ENCODE measurements at regions not wholly inside any gene's neighbourhood (a gene's known extent, or its start where the extent isn't known, plus 50 kb on each side); places are given as distances from the start of the nearest gene placed in this dataset.

DNA sequence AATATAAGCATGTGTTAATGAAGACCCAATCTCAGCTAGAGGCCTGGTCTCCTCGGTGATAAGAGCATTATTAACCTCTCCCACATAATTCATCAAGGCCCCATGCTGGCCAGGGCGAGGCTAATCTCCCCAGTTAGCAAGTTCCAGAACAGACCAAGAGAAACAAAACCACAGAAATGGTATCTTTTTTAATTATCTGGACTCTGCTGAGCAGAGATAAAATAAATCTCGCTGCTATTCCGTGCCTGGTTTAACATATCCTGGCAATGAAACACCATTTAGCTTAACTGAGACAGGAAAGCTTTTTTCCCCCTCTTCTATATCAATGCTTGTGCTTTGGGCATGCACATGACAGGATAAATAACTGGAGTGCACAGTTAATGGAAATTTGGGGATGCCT, 72.5 kb upstream of the ARHGEF3 start:
- 72% methylated on average over 4 of the region's 4 CpGs for WGBS
- Histone ChIP-seq H3K27me3 (no peaks in the 10 kb centered on the region), H3K4me3 (no peak overlapping the region), H3K9me3 (no peaks in the 10 kb centered on the region), H3K27ac (replicated peaks in 1 of 4) (no peak overlapping the region), H3K36me3 (no peaks in the 10 kb centered on the region), H3K4me1 (peaks cover 0 to 5% (median 1%) of the 10 kb centered on the region in 4 donors)
- TF ChIP-seq, protein P1, sequence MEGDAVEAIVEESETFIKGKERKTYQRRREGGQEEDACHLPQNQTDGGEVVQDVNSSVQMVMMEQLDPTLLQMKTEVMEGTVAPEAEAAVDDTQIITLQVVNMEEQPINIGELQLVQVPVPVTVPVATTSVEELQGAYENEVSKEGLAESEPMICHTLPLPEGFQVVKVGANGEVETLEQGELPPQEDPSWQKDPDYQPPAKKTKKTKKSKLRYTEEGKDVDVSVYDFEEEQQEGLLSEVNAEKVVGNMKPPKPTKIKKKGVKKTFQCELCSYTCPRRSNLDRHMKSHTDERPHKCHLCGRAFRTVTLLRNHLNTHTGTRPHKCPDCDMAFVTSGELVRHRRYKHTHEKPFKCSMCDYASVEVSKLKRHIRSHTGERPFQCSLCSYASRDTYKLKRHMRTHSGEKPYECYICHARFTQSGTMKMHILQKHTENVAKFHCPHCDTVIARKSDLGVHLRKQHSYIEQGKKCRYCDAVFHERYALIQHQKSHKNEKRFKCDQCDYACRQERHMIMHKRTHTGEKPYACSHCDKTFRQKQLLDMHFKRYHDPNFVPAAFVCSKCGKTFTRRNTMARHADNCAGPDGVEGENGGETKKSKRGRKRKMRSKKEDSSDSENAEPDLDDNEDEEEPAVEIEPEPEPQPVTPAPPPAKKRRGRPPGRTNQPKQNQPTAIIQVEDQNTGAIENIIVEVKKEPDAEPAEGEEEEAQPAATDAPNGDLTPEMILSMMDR (IDR thresholded peaks at IDR 0.05): no peak
- no peak for TF ChIP-seq POLR2A (IDR thresholded peaks at IDR 0.05; ENCODE audit: low read depth)
- TF ChIP-seq POLR2AphosphoS5 (IDR thresholded peaks at IDR 0.05): no peak
- TF ChIP-seq EP300 (IDR thresholded peaks at IDR 0.05): no peak
- intact Hi-C loops (cut with DNase I): no loop called here
- DNase-seq (ENCODE audit: extremely low spot score): no peak

DNA sequence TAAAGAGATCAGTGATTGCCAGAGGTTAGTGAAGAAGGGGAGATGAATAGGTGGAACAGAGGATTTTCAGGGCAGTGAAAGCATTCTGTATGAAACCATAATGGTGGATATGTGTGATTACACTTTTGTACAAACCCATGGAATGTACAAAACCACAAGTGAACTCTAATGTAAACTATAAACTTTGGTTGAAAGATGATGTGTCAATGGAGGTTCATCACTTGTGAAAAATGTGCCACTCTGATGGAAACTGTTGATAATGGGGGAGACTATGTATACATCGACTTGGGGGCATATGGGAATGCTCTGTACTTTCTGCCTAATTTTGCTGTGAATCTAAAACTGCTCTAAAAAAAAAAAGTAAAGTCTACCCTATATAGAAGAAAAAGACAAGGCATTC, 68.7 kb upstream of the ARHGEF3 start:
- H3K4me3 ChIP-seq: no peak overlapping the region
- no peaks in the 10 kb centered on the region for H3K9me3 ChIP-seq
- intact Hi-C loops (cut with DNase I): no loop called here
- WGBS: 80% methylated on average over 1 of the region's 1 CpG
- no peak overlapping the region for H3K27ac ChIP-seq (replicated peaks in 1 of 4)
- no peak for DNase-seq (ENCODE audit: extremely low spot score)
- no peaks in the 10 kb centered on the region for H3K36me3 ChIP-seq
- H3K4me1 ChIP-seq: no peaks in the 10 kb centered on the region
- H3K27me3 ChIP-seq: no peaks in the 10 kb centered on the region
- TF ChIP-seq POLR2AphosphoS5 (IDR thresholded peaks at IDR 0.05) (no peak), EP300 (IDR thresholded peaks at IDR 0.05) (no peak), POLR2A (IDR thresholded peaks at IDR 0.05; ENCODE audit: low read depth) (no peak)
- TF ChIP-seq, protein P1 (IDR thresholded peaks at IDR 0.05): no peak

DNA sequence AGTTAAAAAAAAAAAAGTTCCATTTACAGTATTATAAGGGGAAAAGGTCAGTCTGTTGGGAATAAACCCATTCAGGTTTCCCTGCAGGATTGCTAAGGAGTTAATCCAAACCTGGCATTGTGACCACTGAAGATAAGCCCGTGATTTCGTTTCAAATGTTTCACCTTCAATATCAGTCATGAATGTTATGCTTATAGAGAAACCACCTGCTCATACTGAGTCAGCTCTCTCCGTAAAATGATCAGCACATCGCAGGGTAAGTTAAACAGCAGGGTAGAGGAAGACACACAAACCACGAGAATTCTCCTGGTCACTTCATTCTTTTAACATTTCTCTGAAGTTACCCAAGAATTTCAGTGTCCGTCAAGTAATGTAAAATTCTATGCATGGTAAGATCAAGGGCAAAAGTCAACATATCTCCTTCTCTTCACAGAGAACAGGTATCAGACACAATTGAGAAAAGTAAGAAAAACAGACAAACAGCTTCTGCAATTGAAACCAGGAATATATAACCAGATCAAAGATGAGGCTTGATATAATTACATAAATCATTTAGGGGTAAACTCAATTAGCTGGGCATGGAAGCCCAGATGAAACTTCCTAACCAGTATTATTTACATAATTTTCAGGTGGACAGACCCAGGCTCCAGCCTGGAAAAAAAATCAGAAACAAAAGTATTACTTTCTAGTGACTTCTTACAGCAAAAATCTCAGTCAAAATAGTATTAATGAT, 67.6 kb upstream of the ARHGEF3 start:
- H3K9me3 ChIP-seq: no peaks in the 10 kb centered on the region

DNA sequence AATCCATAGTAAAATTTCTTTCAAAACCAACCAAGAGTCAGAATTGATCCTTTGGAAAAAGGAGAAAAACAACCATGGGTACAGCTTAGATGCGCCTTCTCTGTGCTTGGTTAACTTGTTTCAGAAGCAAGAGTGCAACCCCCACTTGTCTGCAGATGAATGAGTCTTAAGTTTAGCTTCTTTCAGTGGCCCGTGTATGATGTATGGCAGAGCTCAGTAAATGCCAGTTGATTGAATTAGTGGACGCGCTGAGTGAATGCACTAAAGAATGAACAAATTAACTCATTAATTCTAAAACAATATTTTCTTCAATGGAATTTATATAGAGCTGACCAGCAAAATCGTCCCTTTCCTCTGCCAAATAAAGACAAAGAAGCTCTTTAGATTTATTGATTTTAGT, 67.0 kb upstream of the ARHGEF3 start:
- no peaks in the 10 kb centered on the region for H3K27me3 ChIP-seq

More for the DNA sequence above, 67.6 kb upstream of the ARHGEF3 start:
- H3K4me1 ChIP-seq: no peaks in the 10 kb centered on the region
- H3K4me3 ChIP-seq: no peak overlapping the region
- no peaks in the 10 kb centered on the region for H3K36me3 ChIP-seq
- H3K27ac ChIP-seq (replicated peaks in 1 of 4): no peak overlapping the region
- TF ChIP-seq EP300 (IDR thresholded peaks at IDR 0.05) (no peak), POLR2A (IDR thresholded peaks at IDR 0.05; ENCODE audit: low read depth) (no peak), POLR2AphosphoS5 (IDR thresholded peaks at IDR 0.05) (no peak)
- TF ChIP-seq, protein P1 (IDR thresholded peaks at IDR 0.05): no peak
- WGBS: 79% methylated on average over 6 of the region's 6 CpGs
- intact Hi-C loops (cut with DNase I): no loop called here
- no peaks in the 10 kb centered on the region for H3K27me3 ChIP-seq
- DNase-seq (ENCODE audit: extremely low spot score): no peak

DNA sequence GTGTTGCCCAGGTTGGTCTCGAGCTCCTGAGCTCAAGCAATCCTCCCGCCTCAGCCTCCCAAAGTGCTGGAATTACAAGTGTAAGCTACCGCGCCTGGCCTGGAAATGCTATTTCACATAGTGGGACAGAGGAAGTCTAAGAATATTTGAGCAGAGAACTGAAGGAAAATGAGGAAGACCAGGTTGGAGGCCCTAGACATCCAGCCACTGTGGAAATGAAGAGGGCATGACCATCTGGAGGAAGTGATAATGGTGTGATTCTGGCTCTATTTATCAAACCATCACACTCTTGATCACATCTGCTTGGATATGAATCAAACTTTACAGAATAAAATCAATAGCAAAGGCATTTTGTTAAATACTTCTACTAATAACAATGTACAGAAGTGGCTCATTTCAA, 65.9 kb upstream of the ARHGEF3 start:
- Histone ChIP-seq H3K27me3 (no peaks in the 10 kb centered on the region), H3K27ac (replicated peaks in 1 of 4) (no peak overlapping the region), H3K36me3 (no peaks in the 10 kb centered on the region), H3K4me1 (peaks cover 0 to 5% (median under 1%) of the 10 kb centered on the region in 4 donors), H3K4me3 (no peak overlapping the region), H3K9me3 (no peaks in the 10 kb centered on the region)
- 98% methylated on average over 4 of the region's 4 CpGs for WGBS
- intact Hi-C loops (cut with DNase I): no loop called here
- no peak for DNase-seq (ENCODE audit: extremely low spot score)
- no peak for TF ChIP-seq POLR2AphosphoS5 (IDR thresholded peaks at IDR 0.05)
- TF ChIP-seq, protein P1 (IDR thresholded peaks at IDR 0.05): no peak
- TF ChIP-seq POLR2A (IDR thresholded peaks at IDR 0.05; ENCODE audit: low read depth): no peak
- TF ChIP-seq EP300 (IDR thresholded peaks at IDR 0.05): no peak

More for the DNA sequence above, 67.0 kb upstream of the ARHGEF3 start:
- no peak for DNase-seq (ENCODE audit: extremely low spot score)
- intact Hi-C loops (cut with DNase I): no loop called here
- Histone ChIP-seq H3K27ac (replicated peaks in 1 of 4) (no peak overlapping the region), H3K4me1 (no peaks in the 10 kb centered on the region), H3K36me3 (no peaks in the 10 kb centered on the region), H3K9me3 (no peaks in the 10 kb centered on the region), H3K4me3 (no peak overlapping the region)
- TF ChIP-seq POLR2A (IDR thresholded peaks at IDR 0.05; ENCODE audit: low read depth) (no peak), POLR2AphosphoS5 (IDR thresholded peaks at IDR 0.05) (no peak)
- 93% methylated on average over 5 of the region's 5 CpGs for WGBS
